ENCODE measurements at regions not wholly inside any gene's neighbourhood (a gene's known extent, or its start where the extent isn't known, plus 50 kb on each side); places are given as distances from the start of the nearest gene placed in this dataset.

DNA sequence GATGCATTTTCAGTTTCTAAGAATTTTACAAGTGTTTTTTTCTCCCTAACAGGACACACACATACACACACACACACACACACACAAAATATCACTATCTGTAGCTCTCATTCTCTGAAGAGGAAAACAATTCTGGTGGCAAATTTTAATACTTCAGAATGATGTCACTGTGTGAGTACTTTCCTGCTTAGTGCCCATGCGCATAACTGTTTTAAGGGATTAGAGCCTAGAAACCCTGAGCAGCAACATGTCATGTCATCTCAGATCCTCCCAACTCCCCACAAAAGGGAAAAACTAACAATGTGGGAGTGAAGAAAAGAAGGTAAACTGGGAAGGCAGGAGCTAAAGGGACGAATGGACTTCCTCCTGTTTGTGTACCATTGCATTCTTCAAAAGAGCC lies 401.2 kb downstream of the SPRY2 start:
- H3K9me3 ChIP-seq (ENCODE audit: insufficient read depth, low read depth): peaks cover 15% of the 10 kb centered on the region
- TF ChIP-seq EZH2 (IDR thresholded peaks at IDR 0.05; ENCODE audit: low read depth): no peak
- TF ChIP-seq, protein P1, sequence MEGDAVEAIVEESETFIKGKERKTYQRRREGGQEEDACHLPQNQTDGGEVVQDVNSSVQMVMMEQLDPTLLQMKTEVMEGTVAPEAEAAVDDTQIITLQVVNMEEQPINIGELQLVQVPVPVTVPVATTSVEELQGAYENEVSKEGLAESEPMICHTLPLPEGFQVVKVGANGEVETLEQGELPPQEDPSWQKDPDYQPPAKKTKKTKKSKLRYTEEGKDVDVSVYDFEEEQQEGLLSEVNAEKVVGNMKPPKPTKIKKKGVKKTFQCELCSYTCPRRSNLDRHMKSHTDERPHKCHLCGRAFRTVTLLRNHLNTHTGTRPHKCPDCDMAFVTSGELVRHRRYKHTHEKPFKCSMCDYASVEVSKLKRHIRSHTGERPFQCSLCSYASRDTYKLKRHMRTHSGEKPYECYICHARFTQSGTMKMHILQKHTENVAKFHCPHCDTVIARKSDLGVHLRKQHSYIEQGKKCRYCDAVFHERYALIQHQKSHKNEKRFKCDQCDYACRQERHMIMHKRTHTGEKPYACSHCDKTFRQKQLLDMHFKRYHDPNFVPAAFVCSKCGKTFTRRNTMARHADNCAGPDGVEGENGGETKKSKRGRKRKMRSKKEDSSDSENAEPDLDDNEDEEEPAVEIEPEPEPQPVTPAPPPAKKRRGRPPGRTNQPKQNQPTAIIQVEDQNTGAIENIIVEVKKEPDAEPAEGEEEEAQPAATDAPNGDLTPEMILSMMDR (conservative IDR thresholded peaks at IDR 0.05): no peak
- H3F3A ChIP-seq (ENCODE audit: insufficient read depth, low read depth): peaks cover 21% of the 10 kb centered on the region
- H3K4me2 ChIP-seq: no peak overlapping the region
- no peak for DNase-seq
- BruUV-seq (replicated peaks): no TSS peak
- no peak overlapping the region for H3K27ac ChIP-seq
- no peak overlapping the region for H3K4me3 ChIP-seq
- H4K20me1 ChIP-seq (ENCODE audit: insufficient read depth): no peaks in the 10 kb centered on the region
- H3K36me3 ChIP-seq (ENCODE audit: low read depth): 0 out of 2 replicates have a peak, but pooled peaks cover 7% of the 10 kb centered on the region
- peak overlapping the region; percentile 49; the same call in 1 of the 2 replicates for H2AFZ ChIP-seq
- CTCF ChIA-PET: no interaction called here
- intact Hi-C loops (cut with micrococcal nuclease; ENCODE audit: unreplicated experiment): no loop called here
- POLR2A ChIA-PET (ENCODE audit: unreplicated experiment): no interaction called here
- H3K79me2 ChIP-seq (ENCODE audit: low read depth): no peaks in the 10 kb centered on the region
- H3K27me3 ChIP-seq (ENCODE audit: insufficient read depth, low read depth): no peaks in the 10 kb centered on the region
- no peaks in the 10 kb centered on the region for H3K9me2 ChIP-seq (ENCODE audit: insufficient read depth)
- peaks cover 26% of the 10 kb centered on the region for H3K4me1 ChIP-seq (replicated peaks; ENCODE audit: insufficient read depth)

GRCh38 chr13:79937771-79938216 lies 403.1 kb downstream of the SPRY2 start:
- H2AFZ ChIP-seq: peak overlapping the region; percentile 71; the same call in 1 of the 2 replicates
- TF ChIP-seq, protein P1 (conservative IDR thresholded peaks at IDR 0.05): no peak
- TF ChIP-seq EZH2 (IDR thresholded peaks at IDR 0.05; ENCODE audit: low read depth): no peak
- no peaks in the 10 kb centered on the region for H3K79me2 ChIP-seq (ENCODE audit: low read depth)
- H3K9me3 ChIP-seq (ENCODE audit: insufficient read depth, low read depth): peaks cover 20% of the 10 kb centered on the region
- no peak for DNase-seq
- H3K27me3 ChIP-seq (ENCODE audit: insufficient read depth, low read depth): no peaks in the 10 kb centered on the region
- H3F3A ChIP-seq (ENCODE audit: insufficient read depth, low read depth): peaks cover 21% of the 10 kb centered on the region
- H4K20me1 ChIP-seq (ENCODE audit: insufficient read depth): no peaks in the 10 kb centered on the region
- intact Hi-C loops (cut with micrococcal nuclease; ENCODE audit: unreplicated experiment): loop anchor here (2.0 kb wide), 3 partner anchors 161 to 403 kb away; partner anchors contain the start of gene SPRY2
- H3K27ac ChIP-seq: peak overlapping the region; percentile 92; the same call in 1 of the 2 replicates
- ChIA-PET POLR2A (ENCODE audit: unreplicated experiment) (no interaction called here), CTCF (interaction anchor here (0.5 kb wide), 1 partner anchor 148 kb away, joined by 3 read pairs; no protein-coding TSS in a partner anchor)
- H3K4me3 ChIP-seq: no peak overlapping the region
- no peaks in the 10 kb centered on the region for H3K9me2 ChIP-seq (ENCODE audit: insufficient read depth)
- H3K36me3 ChIP-seq (ENCODE audit: low read depth): 0 out of 2 replicates have a peak, but pooled peaks cover 7% of the 10 kb centered on the region
- H3K4me1 ChIP-seq (replicated peaks; ENCODE audit: insufficient read depth): peaks cover 26% of the 10 kb centered on the region
- H3K4me2 ChIP-seq: no peak overlapping the region
- BruUV-seq (replicated peaks): no TSS peak

DNA sequence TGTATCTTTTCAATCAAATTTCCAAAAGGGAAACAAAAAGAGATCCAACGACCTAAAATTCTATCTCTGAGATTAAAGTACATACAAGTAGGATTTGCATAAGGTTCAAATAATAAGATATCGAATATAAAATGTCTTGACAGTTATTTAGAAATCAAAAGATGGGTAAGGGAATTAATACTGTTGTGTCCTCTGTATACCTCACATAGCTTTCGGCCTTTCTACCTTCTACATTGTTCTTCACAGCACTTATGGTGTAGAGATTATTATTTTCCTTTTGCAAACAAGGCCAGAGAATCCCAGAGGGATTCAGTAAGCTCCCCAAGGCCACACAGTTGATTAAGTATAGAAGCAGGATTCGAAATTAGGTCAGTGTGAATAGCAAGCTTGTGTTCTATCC lies 403.6 kb downstream of the SPRY2 start:
- Histone ChIP-seq H3K27me3 (ENCODE audit: insufficient read depth, low read depth) (no peaks in the 10 kb centered on the region), H3K9me3 (ENCODE audit: insufficient read depth, low read depth) (peaks cover 20% of the 10 kb centered on the region), H3K79me2 (ENCODE audit: low read depth) (no peaks in the 10 kb centered on the region), H3K4me2 (peak overlapping the region; percentile 56), H3K9me2 (ENCODE audit: insufficient read depth) (no peaks in the 10 kb centered on the region), H3K4me1 (replicated peaks; ENCODE audit: insufficient read depth) (peaks cover 26% of the 10 kb centered on the region), H3K36me3 (ENCODE audit: low read depth) (0 out of 2 replicates have a peak, but pooled peaks cover 7% of the 10 kb centered on the region), H4K20me1 (ENCODE audit: insufficient read depth) (no peaks in the 10 kb centered on the region), H3K4me3 (no peak overlapping the region; the same call in 1 of the 2 replicates), H3K27ac (peak overlapping the region; percentile 92), H2AFZ (peak overlapping the region; percentile 71), H3F3A (ENCODE audit: insufficient read depth, low read depth) (peaks cover 21% of the 10 kb centered on the region)
- no peak for DNase-seq
- ChIA-PET CTCF (interaction anchor here (0.5 to 1.2 kb wide), 2 partner anchors 149 to 404 kb away, joined by 3 to 4 read pairs; partner anchors contain the start of gene SPRY2), POLR2A (ENCODE audit: unreplicated experiment) (interaction anchor here (0.6 to 1.1 kb wide), 4 partner anchors 22 to 629 kb away, joined by 3 to 8 read pairs (median 6); partner anchors contain the start of gene SPRY2)
- TSS peak; percentile 61 for BruUV-seq (replicated peaks)
- TF ChIP-seq, protein P1 (conservative IDR thresholded peaks at IDR 0.05): no peak
- TF ChIP-seq EZH2 (IDR thresholded peaks at IDR 0.05; ENCODE audit: low read depth): no peak
- intact Hi-C loops (cut with micrococcal nuclease; ENCODE audit: unreplicated experiment): loop anchor here (2.0 kb wide), 3 partner anchors 161 to 403 kb away; partner anchors contain the start of gene SPRY2
